ENCODE measurements at regions not wholly inside any gene's neighbourhood (a gene's known extent, or its start where the extent isn't known, plus 50 kb on each side); places are given as distances from the start of the nearest gene placed in this dataset.

DNA sequence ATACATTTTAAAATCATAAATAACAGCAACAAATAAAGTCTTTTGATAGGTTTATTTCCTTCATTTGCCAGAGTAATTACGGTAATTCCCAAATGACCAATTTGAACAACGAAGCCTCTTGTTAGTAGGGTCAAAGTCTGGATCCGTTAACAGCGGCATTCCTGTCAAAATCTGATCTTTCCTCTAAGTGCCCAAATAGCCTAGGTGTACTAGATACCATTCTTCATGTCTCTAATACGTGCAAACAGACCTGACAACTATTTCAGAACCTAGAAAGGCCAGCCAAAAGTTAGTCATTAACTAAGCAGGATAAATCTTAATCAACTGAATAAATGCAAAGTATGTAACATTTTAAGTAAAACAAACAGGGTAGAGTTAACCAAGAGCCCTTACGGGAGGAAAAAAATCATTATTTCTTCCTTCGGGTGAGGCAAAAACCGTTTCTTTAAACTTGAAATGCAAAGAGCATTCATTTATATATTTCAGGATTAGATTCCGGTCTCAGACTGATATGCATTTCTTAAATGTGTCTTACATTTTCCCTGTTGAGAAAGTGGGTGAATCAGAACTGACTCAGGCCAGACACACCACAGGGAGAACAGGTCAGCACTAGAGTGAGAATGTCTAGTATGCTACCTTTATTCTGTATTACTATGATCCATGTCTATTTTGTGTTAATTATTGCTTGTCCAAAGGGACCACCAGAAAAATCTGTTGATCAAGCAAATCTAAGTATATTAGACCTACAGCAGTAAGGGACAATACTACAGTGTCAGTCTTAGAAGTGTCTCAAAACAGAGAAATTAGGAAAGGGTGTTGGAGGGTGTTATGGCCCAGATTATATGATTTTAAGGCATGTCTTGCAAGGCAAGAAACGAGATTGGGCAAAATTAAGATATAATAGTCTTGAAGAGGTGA is 141.5 kb upstream of the NDUFV2 start (continued):
- TF ChIP-seq GZF1 (CRISPR knock-in tag; IDR thresholded peaks at IDR 0.05) = peak; percentile 99
- no peak for TF ChIP-seq SP5 (CRISPR knock-in tag; IDR thresholded peaks at IDR 0.05; ENCODE audit: borderline replicate concordance, low read depth)
- peak; percentile 22 for TF ChIP-seq HNRNPLL (IDR thresholded peaks at IDR 0.05; ENCODE audit: low read depth, low read length, poor library complexity, severe bottlenecking)
- TF ChIP-seq HMG20B (CRISPR knock-in tag; conservative IDR thresholded peaks at IDR 0.05) = peak; percentile 90
- 0 out of 2 replicates have a peak, but pooled peaks have one; percentile 28 for TF ChIP-seq HDAC1 (CRISPR knock-in tag; IDR thresholded peaks at IDR 0.05)
- TF ChIP-seq BORCS8-MEF2B (CRISPR knock-in tag; IDR thresholded peaks at IDR 0.05) = no peak
- TF ChIP-seq MEIS2 (CRISPR knock-in tag; IDR thresholded peaks at IDR 0.05) = 0 out of 2 replicates have a peak, but pooled peaks have one; percentile 44
- TF ChIP-seq SOX5 (CRISPR knock-in tag; IDR thresholded peaks at IDR 0.05; ENCODE audit: borderline replicate concordance) = peak; percentile 24; the same call in 1 of the 2 replicates
- TF ChIP-seq GFI1 (CRISPR knock-in tag; IDR thresholded peaks at IDR 0.05; ENCODE audit: borderline replicate concordance) = peak; percentile 98
- no peak for TF ChIP-seq CENPX (CRISPR knock-in tag; IDR thresholded peaks at IDR 0.05)

DNA sequence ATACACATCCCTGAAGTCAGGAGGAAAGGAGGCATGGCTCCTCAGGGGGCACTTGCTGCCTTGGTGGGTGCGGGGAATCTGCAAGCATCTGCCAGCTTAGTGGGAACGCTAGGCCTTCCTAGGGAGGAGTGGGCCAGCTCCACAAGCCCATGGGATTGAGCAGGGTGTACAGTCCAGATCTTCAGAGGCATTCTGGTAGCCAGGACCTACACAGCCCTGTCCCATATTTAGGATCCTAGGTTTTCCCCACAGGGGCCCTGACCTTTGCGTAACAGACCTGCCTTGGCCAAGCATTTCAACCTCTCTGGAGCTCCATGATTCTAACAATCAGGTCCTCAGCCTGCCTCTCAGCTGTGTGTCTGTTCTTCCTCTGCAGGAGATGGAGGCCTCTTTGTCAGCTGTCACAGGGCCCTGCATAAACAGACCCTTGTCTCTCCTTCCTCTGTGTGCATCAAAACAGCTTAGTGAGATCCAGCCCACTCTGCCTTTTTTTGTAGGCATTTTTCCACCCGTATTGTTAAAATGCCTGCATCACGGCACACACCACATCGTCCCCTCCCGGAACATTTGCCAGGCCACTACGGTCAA is 140.2 kb upstream of the NDUFV2 start:
- no peak overlapping the region for H2AFZ ChIP-seq (ENCODE audit: low read length)
- ChIA-PET CTCF (ENCODE audit: low intra/inter-chr PET ratio, low total read pairs) (no interaction called here), POLR2A (no interaction called here)
- DNase-seq (ENCODE audit: low spot score) (no peak), FAIRE-seq (no peak), ATAC-seq (peak; percentile 13; the same call in 1 of the 3 replicates)
- in situ Hi-C loops (cut with HindIII; ENCODE audit: extremely low pct_ligation_motif_present, low pct_unique_long_range_greater_than_20kb) (no loop called here), intact Hi-C loops (cut with micrococcal nuclease; ENCODE audit: unreplicated experiment) (no loop called here)
- H3K36me3 ChIP-seq (replicated peaks in 1 of 2; ENCODE audit: control insufficient read depth in 1 of 2, insufficient read depth in 2 of 2, low read length in 2 of 2) = no peaks in the 10 kb centered on the region
- WGBS (ENCODE audit: low lambda C conversion rate) = 80% methylated on average over 6 of the region's 8 CpGs
- H4K20me1 ChIP-seq (ENCODE audit: insufficient read depth, low read length) = no peaks in the 10 kb centered on the region
- no peaks in the 10 kb centered on the region for H3K27me3 ChIP-seq (ENCODE audit: control insufficient read depth in 1 of 2, insufficient read depth in 2 of 2, low read length in 2 of 2)
- H3K9ac ChIP-seq (ENCODE audit: insufficient read depth, low read depth, low read length) = no peak overlapping the region
- no peaks in the 10 kb centered on the region for H3K9me3 ChIP-seq (ENCODE audit: low read length)
- H3K4me1 ChIP-seq (ENCODE audit: insufficient read depth, low read length) = peaks cover 69% of the 10 kb centered on the region
- H3K4me3 ChIP-seq (replicated peaks in 1 of 3; ENCODE audit: insufficient read depth in 1 of 3, low read depth in 2 of 3, low read length in 3 of 3) = no peak overlapping the region
- no peak overlapping the region for H3K27ac ChIP-seq (ENCODE audit: extremely low read length, insufficient read depth, low read length)
- H3K4me2 ChIP-seq (ENCODE audit: low read depth, low read length) = no peak overlapping the region; the same call in 1 of the 2 replicates
- no peaks in the 10 kb centered on the region for H3K79me2 ChIP-seq (ENCODE audit: insufficient read depth, low read length)
- BruUV-seq (replicated peaks) = no TSS peak
- TF ChIP-seq ZNF557 (CRISPR knock-in tag; IDR thresholded peaks at IDR 0.05) = no peak
- no peak for TF ChIP-seq RBAK (CRISPR knock-in tag; IDR thresholded peaks at IDR 0.05)
- TF ChIP-seq ASH2L (IDR thresholded peaks at IDR 0.05; ENCODE audit: insufficient read length, low read depth, low read length) = no peak
- TF ChIP-seq JDP2 (CRISPR knock-in tag; IDR thresholded peaks at IDR 0.05; ENCODE audit: borderline replicate concordance) = no peak
- TF ChIP-seq ZNF121 (CRISPR knock-in tag; IDR thresholded peaks at IDR 0.05) = peak; percentile 48; the same call in 1 of the 2 replicates
- TF ChIP-seq, protein P1, sequence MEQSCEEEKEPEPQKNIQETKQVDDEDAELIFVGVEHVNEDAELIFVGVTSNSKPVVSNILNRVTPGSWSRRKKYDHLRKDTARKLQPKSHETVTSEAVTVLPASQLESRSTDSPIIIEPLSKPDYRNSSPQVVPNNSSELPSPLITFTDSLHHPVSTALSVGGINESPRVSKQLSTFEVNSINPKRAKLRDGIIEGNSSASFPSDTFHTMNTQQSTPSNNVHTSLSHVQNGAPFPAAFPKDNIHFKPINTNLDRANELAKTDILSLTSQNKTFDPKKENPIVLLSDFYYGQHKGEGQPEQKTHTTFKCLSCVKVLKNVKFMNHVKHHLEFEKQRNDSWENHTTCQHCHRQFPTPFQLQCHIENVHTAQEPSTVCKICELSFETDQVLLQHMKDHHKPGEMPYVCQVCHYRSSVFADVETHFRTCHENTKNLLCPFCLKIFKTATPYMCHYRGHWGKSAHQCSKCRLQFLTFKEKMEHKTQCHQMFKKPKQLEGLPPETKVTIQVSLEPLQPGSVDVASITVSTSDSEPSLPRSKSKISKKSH (CRISPR knock-in tag; IDR thresholded peaks at IDR 0.05; ENCODE audit: borderline replicate concordance) = no peak
- TF ChIP-seq, protein P2, sequence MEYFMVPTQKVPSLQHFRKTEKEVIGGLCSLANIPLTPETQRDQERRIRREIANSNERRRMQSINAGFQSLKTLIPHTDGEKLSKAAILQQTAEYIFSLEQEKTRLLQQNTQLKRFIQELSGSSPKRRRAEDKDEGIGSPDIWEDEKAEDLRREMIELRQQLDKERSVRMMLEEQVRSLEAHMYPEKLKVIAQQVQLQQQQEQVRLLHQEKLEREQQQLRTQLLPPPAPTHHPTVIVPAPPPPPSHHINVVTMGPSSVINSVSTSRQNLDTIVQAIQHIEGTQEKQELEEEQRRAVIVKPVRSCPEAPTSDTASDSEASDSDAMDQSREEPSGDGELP (IDR thresholded peaks at IDR 0.05; ENCODE audit: borderline replicate concordance, low read depth) = peak; percentile 48; the same call in 1 of the 2 replicates
- no peak for TF ChIP-seq ZFYVE20 (CRISPR knock-in tag; IDR thresholded peaks at IDR 0.05; ENCODE audit: borderline replicate concordance, low read depth)
- no peak for TF ChIP-seq NONO (IDR thresholded peaks at IDR 0.05)
- TF ChIP-seq NONO (CRISPR knock-in tag; conservative IDR thresholded peaks at IDR 0.05) = no peak
- TF ChIP-seq KLF16 (CRISPR knock-in tag; IDR thresholded peaks at IDR 0.05) = no peak
- TF ChIP-seq HOXA7 (CRISPR knock-in tag; IDR thresholded peaks at IDR 0.05) = no peak
